ENCODE measurements at regions not wholly inside any gene's neighbourhood (a gene's known extent, or its start where the extent isn't known, plus 50 kb on each side); places are given as distances from the start of the nearest gene placed in this dataset.

- no peaks in the 10 kb centered on the region for H3K27me3 ChIP-seq (ENCODE audit: control insufficient read depth in 1 of 2, insufficient read depth in 2 of 2, low read length in 2 of 2)
- DNase-seq (no peak), ATAC-seq (ENCODE audit: poor library complexity) (no peak)
- no peak overlapping the region for H3K4me3 ChIP-seq (ENCODE audit: low read length)
- Mint-ChIP-seq H3K36me3 (ENCODE audit: low read depth) (no peaks in the 10 kb centered on the region), H3K4me1 (ENCODE audit: low read depth) (no peaks in the 10 kb centered on the region), H3K9me3 (peaks cover 7% of the 10 kb centered on the region), H3K27me3 (no peaks in the 10 kb centered on the region), H3K4me3 (no peak overlapping the region), H3K27ac (no peak overlapping the region)
- POLR2A ChIA-PET = no interaction called here
- H3K36me3 ChIP-seq (ENCODE audit: insufficient read depth, low read length) = no peaks in the 10 kb centered on the region
- no peak overlapping the region for H3K27ac ChIP-seq (ENCODE audit: low read depth in 1 of 2, low read length in 2 of 2)
- CTCF ChIA-PET = no interaction called here
- H3K9me3 ChIP-seq (ENCODE audit: control insufficient read depth in 1 of 2, insufficient read depth in 1 of 2, low read length in 2 of 2) = peaks cover 0 to 4% of the 10 kb centered on the region in 2 experiments
- intact Hi-C loops (cut with DNase I, micrococcal nuclease) = no loop called here
- H3K4me1 ChIP-seq (ENCODE audit: insufficient read depth, low read length) = no peaks in the 10 kb centered on the region
- no peak for TF ChIP-seq CTCF (IDR thresholded peaks at IDR 0.05)
Observed at GRCh38 chr2:145156199-145156598, 636.3 kb upstream of the ZEB2 start.

- no peaks in the 10 kb centered on the region for H3K36me3 Mint-ChIP-seq (ENCODE audit: low read depth)
- no peak for TF ChIP-seq CTCF (IDR thresholded peaks at IDR 0.05)
- ATAC-seq (ENCODE audit: poor library complexity) = no peak
- ChIA-PET POLR2A (no interaction called here), CTCF (no interaction called here)
- H3K4me1 ChIP-seq (ENCODE audit: insufficient read depth, low read length) = no peaks in the 10 kb centered on the region
- no peak overlapping the region for H3K4me3 ChIP-seq (ENCODE audit: low read length)
- no peak for DNase-seq
- peaks cover 7% of the 10 kb centered on the region for H3K9me3 Mint-ChIP-seq
- intact Hi-C loops (cut with DNase I, micrococcal nuclease) = no loop called here
- H3K9me3 ChIP-seq (ENCODE audit: control insufficient read depth in 1 of 2, insufficient read depth in 1 of 2, low read length in 2 of 2) = peaks cover 0 to 4% of the 10 kb centered on the region in 2 experiments
- no peak overlapping the region for H3K27ac Mint-ChIP-seq
- H3K36me3 ChIP-seq (ENCODE audit: insufficient read depth, low read length) = no peaks in the 10 kb centered on the region
- no peak overlapping the region for H3K4me3 Mint-ChIP-seq
- no peaks in the 10 kb centered on the region for H3K27me3 ChIP-seq (ENCODE audit: control insufficient read depth in 1 of 2, insufficient read depth in 2 of 2, low read length in 2 of 2)
- no peaks in the 10 kb centered on the region for H3K4me1 Mint-ChIP-seq (ENCODE audit: low read depth)
- H3K27ac ChIP-seq (ENCODE audit: low read depth in 1 of 2, low read length in 2 of 2) = no peak overlapping the region
- no peaks in the 10 kb centered on the region for H3K27me3 Mint-ChIP-seq
Observed at GRCh38 chr2:145155196-145155595, 635.3 kb upstream of the ZEB2 start.

- Histone ChIP-seq H3K4me3 (ENCODE audit: low read length) (no peak overlapping the region), H3K36me3 (ENCODE audit: insufficient read depth, low read length) (no peaks in the 10 kb centered on the region), H3K9me3 (ENCODE audit: control insufficient read depth in 1 of 2, insufficient read depth in 1 of 2, low read length in 2 of 2) (peaks cover 0 to 4% of the 10 kb centered on the region in 2 experiments), H3K4me1 (ENCODE audit: insufficient read depth, low read length) (no peaks in the 10 kb centered on the region), H3K27me3 (ENCODE audit: control insufficient read depth in 1 of 2, insufficient read depth in 2 of 2, low read length in 2 of 2) (no peaks in the 10 kb centered on the region), H3K27ac (ENCODE audit: low read depth in 1 of 2, low read length in 2 of 2) (no peak overlapping the region)
- H3K27me3 Mint-ChIP-seq = no peaks in the 10 kb centered on the region
- no peaks in the 10 kb centered on the region for H3K4me1 Mint-ChIP-seq (ENCODE audit: low read depth)
- no peaks in the 10 kb centered on the region for H3K36me3 Mint-ChIP-seq (ENCODE audit: low read depth)
- DNase-seq (no peak), ATAC-seq (ENCODE audit: poor library complexity) (no peak)
- intact Hi-C loops (cut with DNase I, micrococcal nuclease) = no loop called here
- CTCF ChIA-PET = no interaction called here
- H3K4me3 Mint-ChIP-seq = no peak overlapping the region
- no peak overlapping the region for H3K27ac Mint-ChIP-seq
- POLR2A ChIA-PET = no interaction called here
- peaks cover 7% of the 10 kb centered on the region for H3K9me3 Mint-ChIP-seq
- no peak for TF ChIP-seq CTCF (IDR thresholded peaks at IDR 0.05)
Observed at GRCh38 chr2:145154731-145155130, 634.8 kb upstream of the ZEB2 start.
